Natural killer cell (primary cell): ENCODE measurements at regions not wholly inside any gene's neighbourhood (a gene's known extent, or its start where the extent isn't known, plus 50 kb on each side); places are given as distances from the start of the nearest gene placed in this dataset.
"Not testable (repeated sequence)": the region's sequence is repeated elsewhere in the genome, so short reads cannot be mapped to it uniquely, and the experiment has no call there.

Source experiments
- ATAC-seq, 3 donors: fragments of 150-1000 bp in 2 of 3; fragments of 200-7000 bp in 1 of 3; cut with Tn5 transposase; 1 replicate in 1 of 3; 2 replicates in 2 of 3; pipeline ENCODE4 v1.10.0; 2021; ENCODE audit warnings: mild to moderate bottlenecking in 2 of 3, moderate library complexity in 2 of 3
- DNase-seq, 2 donors: peaks; one replicate each; pipeline versions ENCODE4 v3.0.0 to v3.0.0-alpha.2; 2013 to 2021; ENCODE audit warnings: mixed read lengths in 1 of 2
- H3K27ac ChIP-seq: one replicate; pipeline ENCODE4 v1.5.1; 2013; ENCODE audit warnings: mild to moderate bottlenecking, low read length
- H3K27me3 ChIP-seq: one replicate; pipeline ENCODE4 v1.6.1; 2013; ENCODE audit warnings: low read length; ENCODE audit not compliant: control insufficient read depth, insufficient read depth
- H3K36me3 ChIP-seq: one replicate; pipeline ENCODE4 v1.6.1; 2013; ENCODE audit warnings: low read length; ENCODE audit not compliant: control insufficient read depth, insufficient read depth
- H3K4me1 ChIP-seq: one replicate; pipeline ENCODE4 v1.6.1; 2013; ENCODE audit warnings: low read length; ENCODE audit not compliant: control insufficient read depth, insufficient read depth
- H3K4me3 ChIP-seq: one replicate; pipeline ENCODE4 v1.5.1; 2013; ENCODE audit warnings: low read length
- H3K9me3 ChIP-seq: one replicate; pipeline ENCODE4 v1.6.1; 2013; ENCODE audit warnings: low read length; ENCODE audit not compliant: control insufficient read depth, insufficient read depth
- H3K27ac Mint-ChIP-seq, 2 donors: one replicate each; pipeline ENCODE4 v1.8.0; 2022; ENCODE audit warnings: mild to moderate bottlenecking in 2 of 2, mixed read lengths in 2 of 2, moderate library complexity in 1 of 2
- H3K27me3 Mint-ChIP-seq, 2 donors: one replicate each; pipeline ENCODE4 v1.8.0; 2022; ENCODE audit warnings: low read depth in 2 of 2, mixed read lengths in 2 of 2
- H3K36me3 Mint-ChIP-seq: one replicate; pipeline ENCODE4 v1.8.0; 2022; ENCODE audit warnings: mixed read lengths
- H3K4me1 Mint-ChIP-seq, 2 donors: one replicate each; pipeline ENCODE4 v1.8.0; 2022; ENCODE audit warnings: mixed read lengths in 2 of 2
- H3K4me3 Mint-ChIP-seq: one replicate; pipeline ENCODE4 v1.8.0; 2022; ENCODE audit warnings: mild to moderate bottlenecking, moderate library complexity, mixed read lengths
- H3K9me3 Mint-ChIP-seq, 2 donors: one replicate each; pipeline ENCODE4 v1.8.0; 2022; ENCODE audit warnings: mixed read lengths in 2 of 2
- WGBS: methylation state at CpG from one replicate; pipeline ENCODE4 v1.1.7; 2013; ENCODE audit warnings: missing lambda C conversion rate; ENCODE audit not compliant: insufficient coverage; 5-methylcytosine and 5-hydroxymethylcytosine counted together
- intact Hi-C: fragments of 100-400 bp; cut with micrococcal nuclease; formaldehyde crosslinking; loops from one replicate; pipeline ENCODE4 v1.14.2; 2022
- TF ChIP-seq, protein P1 (sequence below): fragments of 200-600 bp; IDR thresholded peaks from one replicate; pipeline ENCODE4 v1.8.0; 2022; ENCODE audit warnings: antibody characterized with exemption

DNA sequence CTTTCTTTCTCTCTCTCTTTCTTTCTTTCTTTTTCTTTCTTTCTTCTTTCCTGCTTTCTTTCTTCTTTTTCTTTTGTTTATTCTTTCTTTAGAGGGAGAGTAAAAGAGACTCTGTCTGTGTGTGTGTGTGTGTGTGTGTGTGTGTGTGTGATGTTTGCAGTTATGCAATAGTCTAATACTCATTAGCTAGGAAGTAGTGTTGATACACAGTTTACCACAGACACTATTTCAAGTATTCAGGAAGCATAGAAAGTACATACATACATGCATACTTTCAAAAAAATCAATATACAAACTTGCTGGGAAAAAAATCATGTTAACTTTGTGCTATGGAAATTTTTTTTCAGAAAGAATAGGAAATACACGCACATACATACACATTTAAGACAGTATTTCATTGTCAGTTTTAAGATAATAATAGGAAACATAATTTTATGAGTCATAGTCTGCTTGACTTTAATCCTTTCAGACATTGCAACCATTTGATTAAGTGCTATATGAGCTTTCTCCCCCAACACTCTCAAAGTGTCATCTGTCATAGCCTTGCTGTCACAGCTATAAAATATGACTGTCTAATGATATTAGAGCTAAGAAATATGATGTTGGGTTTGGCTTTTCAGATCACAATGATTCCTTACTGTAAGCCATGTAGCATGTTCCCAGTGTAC, 74.9 kb upstream of the EPHA3 start:
- no peak overlapping the region for H3K4me3 Mint-ChIP-seq
- H3K36me3 ChIP-seq, result no peaks in the 10 kb centered on the region
- H3K27ac ChIP-seq, result no peak overlapping the region
- no peaks in the 10 kb centered on the region for H3K9me3 ChIP-seq
- ATAC-seq (no peak), DNase-seq (no peak)
- H3K4me1 ChIP-seq, result no peaks in the 10 kb centered on the region
- H3K36me3 Mint-ChIP-seq, result peaks cover 4% of the 10 kb centered on the region
- H3K4me3 ChIP-seq, result no peak overlapping the region
- H3K27ac Mint-ChIP-seq, result no peak overlapping the region
- H3K4me1 Mint-ChIP-seq, result no peaks in the 10 kb centered on the region
- no peaks in the 10 kb centered on the region for H3K27me3 Mint-ChIP-seq
- H3K27me3 ChIP-seq, result no peaks in the 10 kb centered on the region
- TF ChIP-seq, protein P1, sequence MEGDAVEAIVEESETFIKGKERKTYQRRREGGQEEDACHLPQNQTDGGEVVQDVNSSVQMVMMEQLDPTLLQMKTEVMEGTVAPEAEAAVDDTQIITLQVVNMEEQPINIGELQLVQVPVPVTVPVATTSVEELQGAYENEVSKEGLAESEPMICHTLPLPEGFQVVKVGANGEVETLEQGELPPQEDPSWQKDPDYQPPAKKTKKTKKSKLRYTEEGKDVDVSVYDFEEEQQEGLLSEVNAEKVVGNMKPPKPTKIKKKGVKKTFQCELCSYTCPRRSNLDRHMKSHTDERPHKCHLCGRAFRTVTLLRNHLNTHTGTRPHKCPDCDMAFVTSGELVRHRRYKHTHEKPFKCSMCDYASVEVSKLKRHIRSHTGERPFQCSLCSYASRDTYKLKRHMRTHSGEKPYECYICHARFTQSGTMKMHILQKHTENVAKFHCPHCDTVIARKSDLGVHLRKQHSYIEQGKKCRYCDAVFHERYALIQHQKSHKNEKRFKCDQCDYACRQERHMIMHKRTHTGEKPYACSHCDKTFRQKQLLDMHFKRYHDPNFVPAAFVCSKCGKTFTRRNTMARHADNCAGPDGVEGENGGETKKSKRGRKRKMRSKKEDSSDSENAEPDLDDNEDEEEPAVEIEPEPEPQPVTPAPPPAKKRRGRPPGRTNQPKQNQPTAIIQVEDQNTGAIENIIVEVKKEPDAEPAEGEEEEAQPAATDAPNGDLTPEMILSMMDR, result no peak
- intact Hi-C loops, result no loop called here
- WGBS, result no CpG with 5 or more reads among the region's 1 CpG
- H3K9me3 Mint-ChIP-seq, result peaks cover 2 to 14% of the 10 kb centered on the region in 2 donors

DNA sequence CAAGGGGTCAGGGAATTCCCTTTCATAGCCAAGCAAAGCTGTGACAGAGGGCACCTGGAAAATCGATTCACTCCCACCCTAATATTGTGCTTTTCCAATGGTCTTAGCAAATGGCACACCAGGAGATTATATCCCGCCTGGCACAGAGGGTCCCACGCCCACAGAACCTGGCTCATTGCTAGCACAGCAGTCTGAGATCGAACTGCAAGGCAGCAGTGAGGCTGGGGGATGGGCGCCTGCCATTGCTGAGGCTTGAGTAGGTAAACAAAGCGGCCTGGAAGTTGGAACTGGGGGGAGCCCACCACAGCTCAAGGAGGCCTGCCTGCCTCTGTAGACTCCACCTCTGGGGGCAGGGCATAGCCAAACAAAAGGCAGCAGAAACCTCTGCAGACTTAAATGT, 72.7 kb upstream of the EPHA3 start:
- H3K36me3 Mint-ChIP-seq, H3K4me1 Mint-ChIP-seq, H3K27ac ChIP-seq, H3K27me3 ChIP-seq, H3K27me3 Mint-ChIP-seq, H3K36me3 ChIP-seq, H3K4me3 ChIP-seq, H3K4me3 Mint-ChIP-seq, DNase-seq, H3K27ac Mint-ChIP-seq, H3K4me1 ChIP-seq, ATAC-seq, H3K9me3 ChIP-seq, intact Hi-C loops: not testable (repeated sequence)
- peaks cover 4 to 20% of the 10 kb centered on the region in 2 donors for H3K9me3 Mint-ChIP-seq
- WGBS, result 85% methylated on average over 6 of the region's 6 CpGs

DNA sequence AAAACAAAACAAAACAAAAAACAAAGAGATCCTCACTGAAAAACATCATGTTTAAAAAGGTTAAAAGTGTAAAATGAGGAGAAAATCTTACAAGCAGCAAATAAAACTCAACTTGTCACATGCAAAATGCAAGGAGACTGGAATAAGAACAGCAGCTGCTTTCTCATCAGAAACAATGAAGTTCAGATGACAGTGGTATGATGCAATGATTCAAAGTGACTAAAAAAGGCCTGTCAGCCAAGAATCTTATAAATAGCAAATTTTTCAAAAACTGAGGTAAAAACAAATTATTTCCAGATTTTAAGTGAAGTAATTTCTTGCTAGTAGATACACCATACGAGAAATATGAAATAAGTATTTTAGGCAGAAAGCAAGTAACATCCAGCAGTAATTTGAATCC, 68.6 kb upstream of the EPHA3 start:
- H3K36me3 Mint-ChIP-seq, result no peaks in the 10 kb centered on the region
- no peaks in the 10 kb centered on the region for H3K27me3 Mint-ChIP-seq
- H3K4me1 Mint-ChIP-seq, result no peaks in the 10 kb centered on the region
- H3K4me3 Mint-ChIP-seq, result no peak overlapping the region
- H3K27ac Mint-ChIP-seq, result no peak overlapping the region
- H3K4me1 ChIP-seq, result no peaks in the 10 kb centered on the region
- peaks cover 4 to 14% of the 10 kb centered on the region in 2 donors for H3K9me3 Mint-ChIP-seq
- ATAC-seq (no peak), DNase-seq (no peak)
- H3K27me3 ChIP-seq, result no peaks in the 10 kb centered on the region
- no CpG with 5 or more reads among the region's 1 CpG for WGBS
- no peak overlapping the region for H3K27ac ChIP-seq
- no peaks in the 10 kb centered on the region for H3K9me3 ChIP-seq
- TF ChIP-seq, protein P1, result no peak
- intact Hi-C loops, result no loop called here
- no peak overlapping the region for H3K4me3 ChIP-seq
- H3K36me3 ChIP-seq, result no peaks in the 10 kb centered on the region

DNA sequence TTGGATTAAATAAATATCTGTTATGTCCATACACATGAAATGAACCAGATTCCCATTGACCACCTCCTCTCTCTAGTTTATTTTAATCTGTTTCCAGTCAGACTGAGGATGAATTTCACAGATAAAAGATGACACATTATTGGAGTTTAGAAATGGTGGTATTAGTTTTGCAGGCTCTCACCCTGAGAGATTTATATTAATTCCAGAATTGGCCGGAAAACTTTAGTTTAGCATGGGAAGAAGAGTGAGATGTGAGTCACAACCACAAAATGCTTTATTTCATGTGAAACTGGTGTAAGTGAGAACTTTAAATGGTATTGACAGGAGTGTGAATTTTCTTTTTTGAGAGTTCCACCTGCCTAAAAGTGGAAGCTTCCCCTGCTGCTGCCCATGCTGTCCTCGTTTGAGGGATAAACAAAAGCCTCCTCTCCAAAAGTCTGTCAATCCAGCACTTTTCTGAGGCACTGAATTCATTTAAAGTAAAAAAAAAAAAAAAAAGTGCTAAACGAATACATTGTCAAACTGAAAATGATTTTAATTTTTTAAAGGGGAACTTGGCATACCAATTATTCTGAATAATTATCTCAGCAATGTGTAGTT, 65.1 kb upstream of the EPHA3 start:
- Histone ChIP-seq H3K9me3 (no peaks in the 10 kb centered on the region), H3K27ac (no peak overlapping the region), H3K4me1 (no peaks in the 10 kb centered on the region), H3K36me3 (no peaks in the 10 kb centered on the region), H3K27me3 (no peaks in the 10 kb centered on the region), H3K4me3 (no peak overlapping the region)
- Mint-ChIP-seq H3K36me3 (no peaks in the 10 kb centered on the region), H3K4me3 (no peak overlapping the region), H3K4me1 (no peaks in the 10 kb centered on the region), H3K27me3 (no peaks in the 10 kb centered on the region), H3K9me3 (peaks cover 6 to 15% of the 10 kb centered on the region in 2 donors), H3K27ac (no peak overlapping the region)
- TF ChIP-seq, protein P1, result no peak
- intact Hi-C loops, result no loop called here
- DNase-seq, result no peak
- ATAC-seq, result no peak
- 71% methylated on average over 2 of the region's 3 CpGs for WGBS
